K562 (cell line): ENCODE measurements at regions not wholly inside any gene's neighbourhood (a gene's known extent, or its start where the extent isn't known, plus 50 kb on each side); places are given as distances from the start of the nearest gene placed in this dataset.

Experiments
- CREM ChIP-seq: IDR thresholded peaks from 2 replicates; pipeline ENCODE4 v1.6.1; 2014; ENCODE audit warnings: antibody characterized with exemption, low read depth
- FOSL1 ChIP-seq: fragments of 200-800 bp; sonication (Bioruptor generic); conservative IDR thresholded peaks from 2 replicates; pipeline ENCODE4 v1.6.1; 2016; ENCODE audit warnings: missing genetic modification characterization, missing compliant biosample characterization
- HDGF ChIP-seq: fragments of 450-650 bp; IDR thresholded peaks from 2 replicates; pipeline ENCODE4 v1.6.1; 2016
- JUND ChIP-seq, 2 experiments: IDR thresholded peaks; 2 replicates in 1 of 2; 3 replicates in 1 of 2; pipeline ENCODE4 v1.6.1; 2011; ENCODE audit warnings: borderline replicate concordance in 2 of 2, low read depth in 2 of 2, low read length in 2 of 2, improper control_type of control experiment in 1 of 2, missing biosample characterization in 1 of 2, missing genetic modification characterization in 1 of 2, missing genetic modification reagents in 1 of 2
- MXI1 ChIP-seq: IDR thresholded peaks from 2 replicates; pipeline ENCODE4 v1.6.1; 2011; ENCODE audit warnings: low read depth, mild to moderate bottlenecking, improper control_type of control experiment, low read length
- NFIC ChIP-seq: fragments of 450-650 bp; IDR thresholded peaks from 2 replicates; pipeline ENCODE4 v1.6.1; 2017; ENCODE audit warnings: mild to moderate bottlenecking, inconsistent platforms
- POLR2A ChIP-seq: fragments of 450-650 bp; conservative IDR thresholded peaks from 2 replicates; pipeline ENCODE4 v1.6.1; 2016
- RFX5 ChIP-seq: IDR thresholded peaks from 2 replicates; pipeline ENCODE4 v1.6.1; 2011; ENCODE audit warnings: low read depth, mild to moderate bottlenecking, improper control_type of control experiment, low read length
- SIN3A ChIP-seq, 2 experiments: fragments of 150-350 bp in 1 of 2; IDR thresholded peaks; 2 replicates each; pipeline ENCODE4 v1.6.1; 2011 to 2016; ENCODE audit warnings: borderline replicate concordance in 2 of 2, low read depth in 2 of 2, low read length in 2 of 2, mild to moderate bottlenecking in 2 of 2, moderate library complexity in 2 of 2; ENCODE audit not compliant: control insufficient read depth in 1 of 2
- SP1 ChIP-seq: sonication (generic); formaldehyde crosslinking; IDR thresholded peaks from 2 replicates; pipeline ENCODE4 v1.8.1; 2022; ENCODE audit warnings: mild to moderate bottlenecking, missing genetic modification reagents
- TOE1 ChIP-seq, 2 experiments: fragments of 450-650 bp in 1 of 2; sonication (generic) in 1 of 2; formaldehyde crosslinking in 1 of 2; IDR thresholded peaks; 2 replicates each; pipeline versions ENCODE4 v1.7.1 to v1.8.0; 2016 to 2022; ENCODE audit warnings: borderline replicate concordance in 2 of 2, mild to moderate bottlenecking in 2 of 2, antibody characterized with exemption in 1 of 2, inconsistent platforms in 1 of 2, low read depth in 1 of 2, missing genetic modification reagents in 1 of 2, moderate library complexity in 1 of 2
- ZZZ3 ChIP-seq: fragments of 450-650 bp; IDR thresholded peaks from 2 replicates; pipeline ENCODE4 v1.6.1; 2016; ENCODE audit warnings: antibody characterized with exemption, mild to moderate bottlenecking, moderate library complexity
- TF ChIP-seq, protein P1 (sequence below), 2 experiments: fragments of 450-650 bp; conservative IDR thresholded peaks; 2 replicates each; pipeline ENCODE4 v1.6.1; 2017; ENCODE audit warnings: mild to moderate bottlenecking in 2 of 2, moderate library complexity in 2 of 2
- TF ChIP-seq, protein P2 (sequence below): fragments of 450-650 bp; IDR thresholded peaks from 2 replicates; pipeline ENCODE4 v1.6.1; 2016; ENCODE audit warnings: missing biosample characterization, missing genetic modification characterization

DNA sequence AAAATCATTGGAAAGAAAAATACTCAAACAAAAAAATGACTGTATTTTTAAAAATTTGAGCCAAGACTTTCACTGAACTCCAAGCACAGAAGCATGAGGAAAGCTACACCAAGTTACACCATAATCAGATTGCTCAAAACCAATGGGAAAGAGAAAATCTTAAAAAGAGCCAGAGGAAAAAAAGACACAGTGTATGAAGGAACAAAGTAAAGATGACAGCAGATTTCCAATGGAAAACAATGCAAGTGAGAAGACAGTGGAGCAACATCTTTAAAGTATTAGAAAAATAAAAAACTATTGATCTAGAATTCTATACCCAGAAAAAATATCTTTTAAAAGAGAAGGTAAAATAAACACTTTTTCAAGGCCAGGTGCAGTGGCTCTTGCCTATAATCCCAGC, 147.8 kb upstream of the ZBTB40 start:
- TF ChIP-seq JUND (IDR thresholded peaks at IDR 0.05; ENCODE audit: borderline replicate concordance, low read depth, low read length) (no peak), JUND (tag; IDR thresholded peaks at IDR 0.05; ENCODE audit: borderline replicate concordance, low read depth, low read length) (no peak), ZZZ3 (no peak), FOSL1 (tag) (no peak), POLR2A (no peak), CREM (no peak), SIN3A (IDR thresholded peaks at IDR 0.05; ENCODE audit: borderline replicate concordance in 2 of 2, control insufficient read depth in 1 of 2, low read depth in 2 of 2, low read length in 2 of 2) (no peak), NFIC (no peak), HDGF (no peak), TOE1 (IDR thresholded peaks at IDR 0.05; ENCODE audit: borderline replicate concordance) (no peak), TOE1 (CRISPR knock-in tag; IDR thresholded peaks at IDR 0.05; ENCODE audit: borderline replicate concordance, low read depth) (no peak), MXI1 (no peak), RFX5 (no peak), SP1 (CRISPR knock-in tag) (no peak)
- TF ChIP-seq, protein P1, sequence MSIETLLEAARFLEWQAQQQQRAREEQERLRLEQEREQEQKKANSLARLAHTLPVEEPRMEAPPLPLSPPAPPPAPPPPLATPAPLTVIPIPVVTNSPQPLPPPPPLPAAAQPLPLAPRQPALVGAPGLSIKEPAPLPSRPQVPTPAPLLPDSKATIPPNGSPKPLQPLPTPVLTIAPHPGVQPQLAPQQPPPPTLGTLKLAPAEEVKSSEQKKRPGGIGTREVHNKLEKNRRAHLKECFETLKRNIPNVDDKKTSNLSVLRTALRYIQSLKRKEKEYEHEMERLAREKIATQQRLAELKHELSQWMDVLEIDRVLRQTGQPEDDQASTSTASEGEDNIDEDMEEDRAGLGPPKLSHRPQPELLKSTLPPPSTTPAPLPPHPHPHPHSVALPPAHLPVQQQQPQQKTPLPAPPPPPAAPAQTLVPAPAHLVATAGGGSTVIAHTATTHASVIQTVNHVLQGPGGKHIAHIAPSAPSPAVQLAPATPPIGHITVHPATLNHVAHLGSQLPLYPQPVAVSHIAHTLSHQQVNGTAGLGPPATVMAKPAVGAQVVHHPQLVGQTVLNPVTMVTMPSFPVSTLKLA (conservative IDR thresholded peaks at IDR 0.05), result no peak
- TF ChIP-seq, protein P2, sequence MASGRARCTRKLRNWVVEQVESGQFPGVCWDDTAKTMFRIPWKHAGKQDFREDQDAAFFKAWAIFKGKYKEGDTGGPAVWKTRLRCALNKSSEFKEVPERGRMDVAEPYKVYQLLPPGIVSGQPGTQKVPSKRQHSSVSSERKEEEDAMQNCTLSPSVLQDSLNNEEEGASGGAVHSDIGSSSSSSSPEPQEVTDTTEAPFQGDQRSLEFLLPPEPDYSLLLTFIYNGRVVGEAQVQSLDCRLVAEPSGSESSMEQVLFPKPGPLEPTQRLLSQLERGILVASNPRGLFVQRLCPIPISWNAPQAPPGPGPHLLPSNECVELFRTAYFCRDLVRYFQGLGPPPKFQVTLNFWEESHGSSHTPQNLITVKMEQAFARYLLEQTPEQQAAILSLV (tag), result no peak
